Gastroesophageal sphincter (tissue), 4 donors: ENCODE measurements at regions not wholly inside any gene's neighbourhood (a gene's known extent, or its start where the extent isn't known, plus 50 kb on each side); places are given as distances from the start of the nearest gene placed in this dataset.
A peak's percentile ranks its signal among the peaks of the same experiment; 100 is the strongest.

Source experiments
- ATAC-seq: fragments of 150-250 bp; one replicate; pipeline ENCODE4 v1.9.1; 2016; ENCODE audit warnings: mild to moderate bottlenecking, moderate library complexity
- H3K27ac ChIP-seq, 4 donors: fragments of 200-600 bp; sonication (generic) in 3 of 4; 1 replicate in 3 of 4; 2 replicates in 1 of 4; pipeline ENCODE4 v1.5.1; 2016 to 2019
- H3K27me3 ChIP-seq: fragments of 200-600 bp; sonication (generic); one replicate; pipeline ENCODE4 v1.5.1; 2019
- H3K36me3 ChIP-seq, 2 donors: fragments of 200-600 bp; sonication (generic); one replicate each; pipeline ENCODE4 v1.5.1; 2019; ENCODE audit warnings: control low read depth in 1 of 2
- H3K4me1 ChIP-seq, 3 donors: fragments of 200-600 bp; sonication (generic); 1 replicate in 2 of 3; 2 replicates in 1 of 3; pipeline ENCODE4 v1.5.1; 2016 to 2019; ENCODE audit warnings: control low read depth in 2 of 3
- H3K4me3 ChIP-seq, 2 donors: fragments of 200-600 bp; sonication (generic); one replicate each; pipeline ENCODE4 v1.5.1; 2019; ENCODE audit warnings: mild to moderate bottlenecking in 1 of 2, moderate library complexity in 1 of 2
- H3K9me3 ChIP-seq, 3 donors: fragments of 200-600 bp; sonication (generic); one replicate each; pipeline ENCODE4 v1.5.1; 2017 to 2019; ENCODE audit warnings: control low read depth in 2 of 3
- EP300 ChIP-seq: sonication (generic); formaldehyde crosslinking; IDR thresholded peaks from one replicate; pipeline ENCODE4 v1.6.1; 2017; ENCODE audit warnings: antibody characterized with exemption, mild to moderate bottlenecking
- POLR2A ChIP-seq, 2 donors: fragments of 450-650 bp; IDR thresholded peaks; one replicate each; pipeline ENCODE4 v1.6.1; 2017; ENCODE audit warnings: antibody characterized with exemption in 2 of 2, mild to moderate bottlenecking in 2 of 2, moderate library complexity in 1 of 2
- POLR2AphosphoS5 ChIP-seq: sonication (generic); formaldehyde crosslinking; IDR thresholded peaks from one replicate; pipeline ENCODE4 v1.6.1; 2017; ENCODE audit warnings: antibody characterized with exemption
- WGBS, 2 donors: methylation state at CpG; one replicate each; pipeline ENCODE4 v1.1.5; 2018; ENCODE audit warnings: low coverage in 1 of 2; 5-methylcytosine and 5-hydroxymethylcytosine counted together
- TF ChIP-seq, protein P1 (sequence below), 4 experiments: fragments of 200-600 bp in 2 of 4; fragments of 450-650 bp in 2 of 4; sonication (generic) in 1 of 4; IDR thresholded peaks; one replicate each; pipeline ENCODE4 v1.5.1; 2017 to 2019; ENCODE audit warnings: antibody characterized with exemption in 4 of 4, mild to moderate bottlenecking in 2 of 4, moderate library complexity in 2 of 4

GRCh38 chr10:128629111-128630096 lies 503.2 kb upstream of the MKI67 start:
- Histone ChIP-seq H3K36me3 (no peaks in the 10 kb centered on the region), H3K9me3 (no peaks in the 10 kb centered on the region), H3K27me3 (peaks cover 3% of the 10 kb centered on the region), H3K4me1 (peaks cover 0 to 5% (median 0%) of the 10 kb centered on the region in 3 donors), H3K27ac (no peak overlapping the region), H3K4me3 (no peak overlapping the region)
- TF ChIP-seq POLR2A (IDR thresholded peaks at IDR 0.05) (no peak), POLR2AphosphoS5 (no peak), EP300 (no peak)
- TF ChIP-seq, protein P1, sequence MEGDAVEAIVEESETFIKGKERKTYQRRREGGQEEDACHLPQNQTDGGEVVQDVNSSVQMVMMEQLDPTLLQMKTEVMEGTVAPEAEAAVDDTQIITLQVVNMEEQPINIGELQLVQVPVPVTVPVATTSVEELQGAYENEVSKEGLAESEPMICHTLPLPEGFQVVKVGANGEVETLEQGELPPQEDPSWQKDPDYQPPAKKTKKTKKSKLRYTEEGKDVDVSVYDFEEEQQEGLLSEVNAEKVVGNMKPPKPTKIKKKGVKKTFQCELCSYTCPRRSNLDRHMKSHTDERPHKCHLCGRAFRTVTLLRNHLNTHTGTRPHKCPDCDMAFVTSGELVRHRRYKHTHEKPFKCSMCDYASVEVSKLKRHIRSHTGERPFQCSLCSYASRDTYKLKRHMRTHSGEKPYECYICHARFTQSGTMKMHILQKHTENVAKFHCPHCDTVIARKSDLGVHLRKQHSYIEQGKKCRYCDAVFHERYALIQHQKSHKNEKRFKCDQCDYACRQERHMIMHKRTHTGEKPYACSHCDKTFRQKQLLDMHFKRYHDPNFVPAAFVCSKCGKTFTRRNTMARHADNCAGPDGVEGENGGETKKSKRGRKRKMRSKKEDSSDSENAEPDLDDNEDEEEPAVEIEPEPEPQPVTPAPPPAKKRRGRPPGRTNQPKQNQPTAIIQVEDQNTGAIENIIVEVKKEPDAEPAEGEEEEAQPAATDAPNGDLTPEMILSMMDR (IDR thresholded peaks at IDR 0.05): no peak
- 71 to 75% methylated on average over 1 to 8 of the region's 17 CpGs for WGBS, 2 donors
- ATAC-seq: peak; percentile 36

DNA sequence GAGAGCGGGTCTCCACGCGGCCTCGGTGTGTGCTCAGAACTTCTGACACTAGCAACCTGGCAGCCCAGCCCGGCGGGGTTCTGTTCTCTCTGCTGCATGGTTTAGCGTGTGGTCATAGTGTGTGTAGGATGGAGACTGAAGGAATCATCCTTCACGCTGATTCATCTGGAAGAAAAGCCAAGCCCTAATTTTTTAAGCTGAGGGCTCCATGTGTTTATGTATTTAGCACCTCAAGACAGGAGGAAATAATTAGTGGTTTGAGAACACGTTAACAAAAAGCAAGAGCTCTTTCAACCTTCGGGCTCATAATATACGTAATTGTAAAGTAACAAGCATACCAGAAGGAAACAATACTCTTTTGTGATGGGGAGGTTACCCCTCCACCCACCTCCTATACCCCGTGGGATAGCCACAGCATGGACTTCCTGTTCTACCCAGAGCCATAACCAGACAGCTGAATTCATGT lies 504.6 kb upstream of the MKI67 start:
- H3K27ac ChIP-seq: no peak overlapping the region
- WGBS, 2 donors: 50 to 67% methylated on average over 2 to 9 of the region's 12 CpGs

DNA sequence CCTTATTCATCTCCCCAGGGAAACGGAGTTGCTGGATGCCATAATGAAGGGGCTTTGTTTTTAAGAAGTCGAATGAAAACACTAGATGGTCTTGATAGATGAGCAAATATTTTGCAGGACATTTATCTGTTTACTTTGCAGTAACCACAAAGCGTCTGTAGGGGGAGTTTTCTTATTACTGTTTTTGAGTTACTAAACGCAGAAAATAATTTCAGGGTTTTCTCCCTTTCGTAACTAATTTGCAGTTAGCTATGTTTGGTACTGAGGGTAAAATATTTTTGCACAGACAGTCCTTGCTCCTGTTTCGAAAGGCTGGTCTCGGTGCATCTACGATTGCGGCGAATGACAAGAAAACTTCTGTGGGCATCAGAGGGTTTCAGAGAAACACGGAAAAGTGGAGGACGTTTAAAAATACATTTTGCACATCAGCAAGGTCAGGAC lies 505.6 kb upstream of the MKI67 start:
- WGBS, 2 donors: 42 to 46% methylated on average over 10 to 12 of the region's 12 CpGs
- ATAC-seq: no peak
- TF ChIP-seq POLR2AphosphoS5 (no peak), EP300 (no peak)
- TF ChIP-seq, protein P1 (IDR thresholded peaks at IDR 0.05): peak in 3 of 4 experiments; percentile 36 to 61 (median 50)
- Histone ChIP-seq H3K4me1 (peaks cover 0 to 5% (median 0%) of the 10 kb centered on the region in 3 donors), H3K27ac (no peak overlapping the region), H3K4me3 (no peak overlapping the region), H3K9me3 (no peaks in the 10 kb centered on the region), H3K36me3 (no peaks in the 10 kb centered on the region), H3K27me3 (peaks cover 3% of the 10 kb centered on the region)

More for the DNA sequence above, 504.6 kb upstream of the MKI67 start:
- H3K36me3 ChIP-seq: no peaks in the 10 kb centered on the region
- TF ChIP-seq, protein P1 (IDR thresholded peaks at IDR 0.05): no peak
- TF ChIP-seq EP300: no peak
- TF ChIP-seq POLR2A (IDR thresholded peaks at IDR 0.05): no peak
- no peak for TF ChIP-seq POLR2AphosphoS5
- H3K4me3 ChIP-seq: no peak overlapping the region
- ATAC-seq: no peak
- H3K4me1 ChIP-seq: peaks cover 0 to 5% (median 0%) of the 10 kb centered on the region in 3 donors
- no peaks in the 10 kb centered on the region for H3K9me3 ChIP-seq
- peaks cover 3% of the 10 kb centered on the region for H3K27me3 ChIP-seq

DNA sequence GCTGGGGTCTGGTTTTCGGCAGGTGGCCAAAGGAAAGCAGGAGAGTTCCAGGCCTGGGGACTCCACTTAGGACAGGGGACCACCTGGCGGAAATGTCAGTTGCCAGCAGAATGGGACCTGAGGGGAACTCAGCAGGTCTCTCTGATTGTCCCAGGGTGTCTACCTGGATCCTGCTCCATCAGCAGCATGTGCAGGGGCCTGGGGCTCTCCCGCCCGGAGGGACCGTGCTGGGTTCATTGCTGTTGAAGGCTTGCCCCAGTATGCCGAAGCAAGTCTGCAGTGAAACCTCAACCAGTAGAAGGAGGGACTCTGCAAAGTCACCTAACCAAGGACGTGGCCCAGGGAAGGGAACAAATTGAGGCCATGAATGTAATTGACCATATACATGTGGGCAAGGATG lies 506.5 kb upstream of the MKI67 start:
- no peak for ATAC-seq
- 100% methylated on average over 5 of the region's 7 CpGs; no CpG with 5 or more reads in 1 of the 2 donors for WGBS, 2 donors
- H3K36me3 ChIP-seq: no peaks in the 10 kb centered on the region
- H3K4me3 ChIP-seq: no peak overlapping the region
- no peak overlapping the region for H3K27ac ChIP-seq
- no peaks in the 10 kb centered on the region for H3K9me3 ChIP-seq
- H3K4me1 ChIP-seq: peaks cover 0 to 5% (median 0%) of the 10 kb centered on the region in 3 donors
- TF ChIP-seq EP300 (no peak), POLR2A (IDR thresholded peaks at IDR 0.05) (no peak)
- TF ChIP-seq, protein P1 (IDR thresholded peaks at IDR 0.05): no peak
- peaks cover 3% of the 10 kb centered on the region for H3K27me3 ChIP-seq
